ENCODE measurements at regions not wholly inside any gene's neighbourhood (a gene's known extent, or its start where the extent isn't known, plus 50 kb on each side); places are given as distances from the start of the nearest gene placed in this dataset.

- TF ChIP-seq HMGXB4 (CRISPR knock-in tag; IDR thresholded peaks at IDR 0.05) = no peak
- TF ChIP-seq FOXJ3 (CRISPR knock-in tag; IDR thresholded peaks at IDR 0.05; ENCODE audit: borderline replicate concordance) = no peak
These were observed 121.8 kb downstream of the GLI2 start for GRCh38 chr2:120857422-120857821.
